Thyroid gland (tissue), 4 donors: ENCODE measurements at regions not wholly inside any gene's neighbourhood (a gene's known extent, or its start where the extent isn't known, plus 50 kb on each side); places are given as distances from the start of the nearest gene placed in this dataset.

Source experiments
- DNase-seq, 2 donors: peaks; one replicate each; pipeline ENCODE4 v3.0.0-alpha.2; 2019
- H3K27ac ChIP-seq, 3 donors: fragments of 200-600 bp; sonication (generic); 1 replicate in 2 of 3; 2 replicates in 1 of 3; pipeline ENCODE4 v1.5.1; 2016 to 2019; ENCODE audit warnings: mild to moderate bottlenecking in 1 of 3, moderate library complexity in 1 of 3
- H3K27me3 ChIP-seq: fragments of 200-600 bp; sonication (generic); one replicate; pipeline ENCODE4 v1.5.1; 2019
- H3K36me3 ChIP-seq, 2 donors: fragments of 200-600 bp; sonication (generic); one replicate each; pipeline ENCODE4 v1.5.1; 2016 to 2019
- H3K4me1 ChIP-seq, 2 donors: fragments of 200-600 bp; sonication (generic); one replicate each; pipeline ENCODE4 v1.5.1; 2017 to 2019
- H3K4me3 ChIP-seq, 3 donors: fragments of 200-600 bp; sonication (generic); replicated peaks in 1 of 3; 1 replicate in 2 of 3; 2 replicates in 1 of 3; pipeline ENCODE4 v1.5.1; 2016; ENCODE audit warnings: mild to moderate bottlenecking in 1 of 3
- H3K9me3 ChIP-seq: fragments of 200-600 bp; sonication (generic); one replicate; pipeline ENCODE4 v1.5.1; 2017
- POLR2A ChIP-seq, 2 donors: fragments of 450-650 bp; IDR thresholded peaks; one replicate each; pipeline ENCODE4 v1.6.1; 2017; ENCODE audit warnings: antibody characterized with exemption in 2 of 2, mild to moderate bottlenecking in 2 of 2, moderate library complexity in 1 of 2
- WGBS, 2 donors: methylation state at CpG; one replicate each; pipeline ENCODE4 v1.1.5; 2017; 5-methylcytosine and 5-hydroxymethylcytosine counted together
- intact Hi-C: fragments of 100-400 bp; cut with DNase I; formaldehyde crosslinking; loops from one replicate; pipeline ENCODE4 v1.15.1; 2023
- TF ChIP-seq, protein P1 (sequence below), 6 experiments: fragments of 200-600 bp in 3 of 6; fragments of 450-650 bp in 3 of 6; sonication (generic) in 3 of 6; IDR thresholded peaks; one replicate each; pipeline ENCODE4 v1.5.1; 2016 to 2019; ENCODE audit warnings: antibody characterized with exemption in 6 of 6, mild to moderate bottlenecking in 2 of 6, inconsistent platforms in 1 of 6, moderate library complexity in 1 of 6

- no peak overlapping the region for H3K4me3 ChIP-seq
- no peaks in the 10 kb centered on the region for H3K27me3 ChIP-seq
- no peaks in the 10 kb centered on the region for H3K36me3 ChIP-seq
- no peaks in the 10 kb centered on the region for H3K4me1 ChIP-seq
- no peak for DNase-seq
- 74 to 77% methylated on average over 20 to 26 of the region's 26 CpGs for WGBS, 2 donors
- no peaks in the 10 kb centered on the region for H3K9me3 ChIP-seq
- TF ChIP-seq POLR2A (IDR thresholded peaks at IDR 0.05), result no peak
- TF ChIP-seq, protein P1, sequence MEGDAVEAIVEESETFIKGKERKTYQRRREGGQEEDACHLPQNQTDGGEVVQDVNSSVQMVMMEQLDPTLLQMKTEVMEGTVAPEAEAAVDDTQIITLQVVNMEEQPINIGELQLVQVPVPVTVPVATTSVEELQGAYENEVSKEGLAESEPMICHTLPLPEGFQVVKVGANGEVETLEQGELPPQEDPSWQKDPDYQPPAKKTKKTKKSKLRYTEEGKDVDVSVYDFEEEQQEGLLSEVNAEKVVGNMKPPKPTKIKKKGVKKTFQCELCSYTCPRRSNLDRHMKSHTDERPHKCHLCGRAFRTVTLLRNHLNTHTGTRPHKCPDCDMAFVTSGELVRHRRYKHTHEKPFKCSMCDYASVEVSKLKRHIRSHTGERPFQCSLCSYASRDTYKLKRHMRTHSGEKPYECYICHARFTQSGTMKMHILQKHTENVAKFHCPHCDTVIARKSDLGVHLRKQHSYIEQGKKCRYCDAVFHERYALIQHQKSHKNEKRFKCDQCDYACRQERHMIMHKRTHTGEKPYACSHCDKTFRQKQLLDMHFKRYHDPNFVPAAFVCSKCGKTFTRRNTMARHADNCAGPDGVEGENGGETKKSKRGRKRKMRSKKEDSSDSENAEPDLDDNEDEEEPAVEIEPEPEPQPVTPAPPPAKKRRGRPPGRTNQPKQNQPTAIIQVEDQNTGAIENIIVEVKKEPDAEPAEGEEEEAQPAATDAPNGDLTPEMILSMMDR (IDR thresholded peaks at IDR 0.05), result no peak
- no peak overlapping the region for H3K27ac ChIP-seq
- intact Hi-C loops, result no loop called here
Measured at GRCh38 chr18:78582898-78583738, 396.5 kb upstream of the SALL3 start.

DNA sequence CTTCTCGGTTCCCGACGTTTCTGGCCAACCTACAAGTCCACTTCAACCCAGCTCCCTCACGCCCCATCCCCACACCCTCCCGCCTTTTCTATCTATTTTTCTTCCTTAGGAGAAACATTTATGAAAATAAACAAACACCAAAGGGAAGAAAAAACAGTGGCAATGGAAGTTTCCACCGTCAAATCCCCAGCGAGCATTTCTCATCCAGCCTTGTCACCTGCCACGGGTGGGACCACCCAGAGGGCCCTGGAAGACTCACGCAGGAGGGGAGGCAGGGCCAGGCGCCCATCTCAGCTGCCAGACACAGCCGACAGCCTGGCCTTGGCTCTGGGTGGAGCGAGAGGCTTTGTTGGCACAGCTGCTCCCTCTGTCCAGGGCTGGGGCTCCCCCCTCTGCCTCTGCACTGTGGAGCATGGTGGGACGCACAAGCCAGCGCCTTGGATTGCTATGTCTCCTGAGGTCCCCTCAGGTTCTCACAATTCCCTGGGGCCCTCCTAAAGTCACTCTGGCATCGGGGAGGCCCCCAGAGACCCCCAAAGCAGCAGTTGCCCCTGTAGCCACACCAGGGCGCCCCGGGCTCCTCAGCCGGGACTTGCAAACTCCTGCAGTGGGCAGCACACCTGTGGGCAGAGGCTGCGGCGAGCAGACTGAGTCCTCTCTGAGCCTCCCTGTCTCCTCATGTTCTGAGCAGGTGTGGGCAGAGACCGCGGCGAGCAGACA, 395.7 kb upstream of the SALL3 start:
- Histone ChIP-seq H3K27ac (no peak overlapping the region), H3K27me3 (no peaks in the 10 kb centered on the region), H3K4me1 (no peaks in the 10 kb centered on the region), H3K36me3 (no peaks in the 10 kb centered on the region), H3K9me3 (no peaks in the 10 kb centered on the region), H3K4me3 (no peak overlapping the region)
- 72 to 83% methylated on average over 12 to 15 of the region's 23 CpGs for WGBS, 2 donors
- no peak for TF ChIP-seq POLR2A (IDR thresholded peaks at IDR 0.05)
- TF ChIP-seq, protein P1 (IDR thresholded peaks at IDR 0.05), result no peak
- intact Hi-C loops, result no loop called here
- DNase-seq, result no peak

DNA sequence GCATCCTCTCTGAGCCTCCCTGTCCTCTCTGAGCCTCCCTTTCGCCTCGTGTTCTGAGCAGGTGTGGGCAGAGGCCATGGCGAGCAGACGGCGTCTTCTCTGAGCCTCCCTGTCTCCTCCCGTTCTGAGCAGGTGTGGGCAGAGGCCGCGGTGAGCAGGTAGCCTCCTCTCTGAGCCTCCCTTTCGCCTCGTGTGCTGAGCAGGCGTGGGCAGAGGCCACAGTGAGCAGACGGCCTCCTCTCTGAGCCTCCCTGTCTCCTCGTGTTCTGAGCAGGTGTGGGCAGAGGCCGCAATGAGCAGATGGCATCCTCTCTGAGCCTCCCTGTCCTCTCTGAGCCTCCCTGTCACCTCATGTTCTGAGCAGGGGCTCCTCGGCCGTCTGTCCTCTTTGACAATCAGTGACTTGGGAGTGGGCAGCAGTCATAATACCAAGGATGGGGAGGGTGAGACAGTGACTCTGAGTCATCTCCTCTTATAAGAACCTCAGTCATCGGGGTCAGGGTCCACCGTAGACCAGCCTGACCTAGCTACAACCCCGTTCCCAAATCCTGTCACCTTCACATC, 395.1 kb upstream of the SALL3 start:
- WGBS, 2 donors, result 87 to 88% methylated on average over 13 to 19 of the region's 19 CpGs
- no peak for DNase-seq
- H3K36me3 ChIP-seq, result no peaks in the 10 kb centered on the region
- no peak overlapping the region for H3K27ac ChIP-seq
- no peaks in the 10 kb centered on the region for H3K4me1 ChIP-seq
- no peaks in the 10 kb centered on the region for H3K27me3 ChIP-seq
- no peak for TF ChIP-seq POLR2A (IDR thresholded peaks at IDR 0.05)
- TF ChIP-seq, protein P1 (IDR thresholded peaks at IDR 0.05), result no peak
- intact Hi-C loops, result no loop called here
- no peak overlapping the region for H3K4me3 ChIP-seq
- H3K9me3 ChIP-seq, result no peaks in the 10 kb centered on the region

DNA sequence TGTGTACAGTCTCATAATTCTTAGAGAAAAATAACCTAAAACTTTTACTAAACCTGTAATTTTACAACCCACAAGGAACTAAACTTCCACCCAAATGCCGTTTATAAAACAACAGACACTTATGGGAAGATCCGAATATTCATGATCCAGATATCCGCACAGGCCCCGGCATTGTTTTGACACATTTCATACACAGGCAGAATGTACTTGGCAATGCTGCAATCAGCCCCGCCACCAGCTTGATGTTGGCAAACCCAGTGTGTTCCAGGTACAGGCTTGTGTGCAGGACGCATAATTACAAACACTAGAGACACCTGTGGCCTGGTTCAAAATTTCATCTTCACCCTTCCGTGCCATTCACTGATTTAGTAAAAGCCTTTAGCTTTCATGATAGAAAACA, 393.0 kb upstream of the SALL3 start:
- Histone ChIP-seq H3K4me1 (no peaks in the 10 kb centered on the region), H3K4me3 (no peak overlapping the region), H3K36me3 (no peaks in the 10 kb centered on the region), H3K27ac (no peak overlapping the region), H3K27me3 (no peaks in the 10 kb centered on the region), H3K9me3 (no peaks in the 10 kb centered on the region)
- intact Hi-C loops, result no loop called here
- DNase-seq, result no peak
- 91 to 93% methylated on average over 7 of the region's 7 CpGs for WGBS, 2 donors
- TF ChIP-seq, protein P1 (IDR thresholded peaks at IDR 0.05), result no peak
- no peak for TF ChIP-seq POLR2A (IDR thresholded peaks at IDR 0.05)

DNA sequence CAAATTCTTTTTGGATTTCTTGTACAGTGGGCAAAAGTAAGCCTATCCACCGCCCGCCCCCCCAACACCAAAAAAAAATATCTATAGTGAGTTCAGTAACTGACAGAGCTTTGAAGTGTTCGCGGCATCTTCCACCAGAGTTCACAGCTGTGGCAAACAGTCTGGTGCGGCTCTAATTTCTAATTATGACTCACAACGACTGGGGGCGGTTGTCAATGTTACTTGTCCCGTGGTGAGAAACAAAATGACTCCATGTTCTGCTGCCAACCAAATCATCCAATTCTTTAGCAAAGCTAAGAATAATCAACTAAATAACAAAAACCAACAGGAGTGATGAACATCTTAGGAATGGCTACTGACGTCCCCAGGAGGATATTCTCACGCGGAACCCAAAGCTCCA, 392.5 kb upstream of the SALL3 start:
- Histone ChIP-seq H3K27ac (no peak overlapping the region), H3K27me3 (no peaks in the 10 kb centered on the region), H3K4me3 (no peak overlapping the region), H3K9me3 (no peaks in the 10 kb centered on the region), H3K36me3 (no peaks in the 10 kb centered on the region), H3K4me1 (no peaks in the 10 kb centered on the region)
- no peak for DNase-seq
- 72 to 74% methylated on average over 11 of the region's 11 CpGs for WGBS, 2 donors
- intact Hi-C loops, result no loop called here
- TF ChIP-seq POLR2A (IDR thresholded peaks at IDR 0.05), result no peak
- TF ChIP-seq, protein P1 (IDR thresholded peaks at IDR 0.05), result no peak
